Endodermal cell (in vitro differentiated cells): ENCODE measurements at regions not wholly inside any gene's neighbourhood (a gene's known extent, or its start where the extent isn't known, plus 50 kb on each side); places are given as distances from the start of the nearest gene placed in this dataset.

Experiments used
- DNase-seq: peaks from one replicate; pipeline ENCODE4 v3.0.0-alpha.2; 2017
- H3K27ac ChIP-seq: 2 replicates; pipeline ENCODE4 v1.5.1; 2013; ENCODE audit warnings: mild to moderate bottlenecking, low read depth, low read length, moderate library complexity
- H3K27me3 ChIP-seq: 2 replicates; pipeline ENCODE4 v1.6.1; 2013; ENCODE audit warnings: mild to moderate bottlenecking, low read length, moderate library complexity; ENCODE audit not compliant: insufficient read depth, control insufficient read depth, poor library complexity, severe bottlenecking
- H3K36me3 ChIP-seq: 2 replicates; pipeline ENCODE4 v1.7.0; 2013; ENCODE audit warnings: mild to moderate bottlenecking, low read length, moderate library complexity; ENCODE audit not compliant: control insufficient read depth, insufficient read depth
- H3K4me1 ChIP-seq: one replicate; pipeline ENCODE4 v1.7.0; 2013; ENCODE audit warnings: low read length; ENCODE audit not compliant: control insufficient read depth, insufficient read depth
- H3K4me3 ChIP-seq: 2 replicates; pipeline ENCODE4 v1.5.1; 2013; ENCODE audit warnings: mild to moderate bottlenecking, low read length, moderate library complexity
- H3K9ac ChIP-seq: 2 replicates; pipeline ENCODE4 v1.6.1; 2013; ENCODE audit warnings: mild to moderate bottlenecking, low read length, moderate library complexity; ENCODE audit not compliant: poor library complexity, severe bottlenecking; ENCODE audit errors: extremely low read depth
- H3K9me3 ChIP-seq: 2 replicates; pipeline ENCODE4 v1.6.1; 2013; ENCODE audit warnings: mild to moderate bottlenecking, low read length, moderate library complexity; ENCODE audit not compliant: control insufficient read depth
- H3K27ac Mint-ChIP-seq: 2 replicates; pipeline ENCODE4 v1.8.0; 2020; ENCODE audit warnings: mixed read lengths
- H3K27me3 Mint-ChIP-seq: 2 replicates; pipeline ENCODE4 v1.8.0; 2021; ENCODE audit warnings: mild to moderate bottlenecking, mixed read lengths; ENCODE audit not compliant: insufficient read depth
- H3K36me3 Mint-ChIP-seq: 2 replicates; pipeline ENCODE4 v1.8.0; 2020; ENCODE audit warnings: low read depth, mixed read lengths
- H3K4me1 Mint-ChIP-seq: 2 replicates; pipeline ENCODE4 v1.8.0; 2020; ENCODE audit warnings: mixed read lengths
- H3K4me3 Mint-ChIP-seq: 2 replicates; pipeline ENCODE4 v1.8.0; 2020; ENCODE audit warnings: mild to moderate bottlenecking, moderate library complexity, mixed read lengths
- H3K9me3 Mint-ChIP-seq: 2 replicates; pipeline ENCODE4 v1.8.0; 2020; ENCODE audit warnings: mild to moderate bottlenecking, mixed read lengths
- WGBS, 2 experiments: methylation state at CpG; one replicate each; pipeline versions ENCODE4 v1.1.5 to v1.1.7; 2013; ENCODE audit warnings: missing lambda C conversion rate in 2 of 2, mixed read lengths in 1 of 2; ENCODE audit not compliant: insufficient coverage in 1 of 2, insufficient read length in 1 of 2; 5-methylcytosine and 5-hydroxymethylcytosine counted together
- TF ChIP-seq, protein P1 (sequence below): fragments of 200-600 bp; sonication (generic); conservative IDR thresholded peaks from 2 replicates; pipeline ENCODE4 v1.5.0; 2021; ENCODE audit warnings: antibody characterized with exemption, mild to moderate bottlenecking

DNA sequence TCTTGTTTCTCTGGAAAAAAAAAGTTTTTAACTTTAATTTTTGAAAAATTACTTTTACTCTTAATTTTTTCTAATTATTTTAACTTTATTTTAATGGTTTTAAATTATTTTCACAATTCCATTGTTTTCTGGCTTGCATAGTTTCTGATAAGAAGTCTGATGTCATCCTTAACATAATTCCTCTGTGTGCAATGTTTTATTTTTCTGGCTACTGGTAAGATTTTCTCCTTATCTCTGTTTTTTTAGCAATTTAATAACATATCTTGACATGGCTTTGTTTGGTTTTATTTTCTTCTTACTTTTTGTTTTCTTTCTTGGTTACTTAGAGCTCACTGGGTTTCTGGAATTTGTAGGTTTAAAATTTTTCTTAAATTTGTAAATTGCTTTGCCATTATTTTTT is 114.8 kb downstream of the TBXT start:
- Histone ChIP-seq H3K36me3 (no peaks in the 10 kb centered on the region), H3K27me3 (no peaks in the 10 kb centered on the region), H3K27ac (no peak overlapping the region), H3K9me3 (peaks cover 28% of the 10 kb centered on the region), H3K4me3 (no peak overlapping the region), H3K9ac (no peak overlapping the region), H3K4me1 (no peaks in the 10 kb centered on the region)
- Mint-ChIP-seq H3K4me3 (no peak overlapping the region), H3K9me3 (peaks cover 23% of the 10 kb centered on the region), H3K4me1 (peaks cover 3% of the 10 kb centered on the region), H3K36me3 (no peaks in the 10 kb centered on the region), H3K27ac (no peak overlapping the region), H3K27me3 (peaks cover 5% of the 10 kb centered on the region)
- TF ChIP-seq, protein P1, sequence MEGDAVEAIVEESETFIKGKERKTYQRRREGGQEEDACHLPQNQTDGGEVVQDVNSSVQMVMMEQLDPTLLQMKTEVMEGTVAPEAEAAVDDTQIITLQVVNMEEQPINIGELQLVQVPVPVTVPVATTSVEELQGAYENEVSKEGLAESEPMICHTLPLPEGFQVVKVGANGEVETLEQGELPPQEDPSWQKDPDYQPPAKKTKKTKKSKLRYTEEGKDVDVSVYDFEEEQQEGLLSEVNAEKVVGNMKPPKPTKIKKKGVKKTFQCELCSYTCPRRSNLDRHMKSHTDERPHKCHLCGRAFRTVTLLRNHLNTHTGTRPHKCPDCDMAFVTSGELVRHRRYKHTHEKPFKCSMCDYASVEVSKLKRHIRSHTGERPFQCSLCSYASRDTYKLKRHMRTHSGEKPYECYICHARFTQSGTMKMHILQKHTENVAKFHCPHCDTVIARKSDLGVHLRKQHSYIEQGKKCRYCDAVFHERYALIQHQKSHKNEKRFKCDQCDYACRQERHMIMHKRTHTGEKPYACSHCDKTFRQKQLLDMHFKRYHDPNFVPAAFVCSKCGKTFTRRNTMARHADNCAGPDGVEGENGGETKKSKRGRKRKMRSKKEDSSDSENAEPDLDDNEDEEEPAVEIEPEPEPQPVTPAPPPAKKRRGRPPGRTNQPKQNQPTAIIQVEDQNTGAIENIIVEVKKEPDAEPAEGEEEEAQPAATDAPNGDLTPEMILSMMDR: no peak
- DNase-seq: no peak

- Mint-ChIP-seq H3K36me3 (no peaks in the 10 kb centered on the region), H3K27ac (no peak overlapping the region), H3K9me3 (peaks cover 23% of the 10 kb centered on the region), H3K27me3 (peaks cover 5% of the 10 kb centered on the region), H3K4me1 (no peaks in the 10 kb centered on the region), H3K4me3 (no peak overlapping the region)
- Histone ChIP-seq H3K9me3 (peaks cover 28% of the 10 kb centered on the region), H3K4me3 (no peak overlapping the region), H3K36me3 (no peaks in the 10 kb centered on the region), H3K9ac (no peak overlapping the region), H3K27ac (no peak overlapping the region), H3K4me1 (no peaks in the 10 kb centered on the region), H3K27me3 (no peaks in the 10 kb centered on the region)
- WGBS, 2 experiments: 35 to 39% methylated on average over 2 of the region's 4 CpGs
- TF ChIP-seq, protein P1: no peak
- DNase-seq: peak; percentile 70
Measured at GRCh38 chr6:166050559-166050958, 117.1 kb downstream of the TBXT start.

DNA sequence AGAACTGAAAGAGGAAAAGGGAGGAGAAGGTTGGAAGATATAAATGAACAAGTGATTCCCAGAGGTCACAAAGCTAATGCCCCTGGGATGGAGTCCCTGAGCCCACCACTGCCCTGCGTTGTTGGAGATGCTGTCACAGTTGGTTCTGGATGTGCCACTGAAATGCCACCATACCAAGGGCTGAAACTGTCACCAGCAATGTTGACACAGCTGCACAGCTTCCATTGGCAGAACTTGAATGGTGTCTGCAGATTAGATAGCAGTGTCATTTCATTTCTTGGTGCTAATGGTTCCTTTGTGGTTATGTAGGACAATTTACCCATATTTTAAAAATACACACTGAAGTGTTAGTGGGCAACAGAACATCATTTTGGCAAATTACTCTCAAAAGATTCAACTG is 120.7 kb downstream of the TBXT start:
- H3K9ac ChIP-seq: no peak overlapping the region
- H3K4me3 ChIP-seq: no peak overlapping the region
- H3K4me1 ChIP-seq: peaks cover under 1% of the 10 kb centered on the region
- no peaks in the 10 kb centered on the region for H3K4me1 Mint-ChIP-seq
- WGBS, 2 experiments: 97 to 100% methylated on average over 1 of the region's 1 CpG
- DNase-seq: no peak
- no peaks in the 10 kb centered on the region for H3K36me3 ChIP-seq
- H3K9me3 Mint-ChIP-seq: peaks cover 2% of the 10 kb centered on the region
- H3K27me3 ChIP-seq: no peaks in the 10 kb centered on the region
- TF ChIP-seq, protein P1: no peak
- H3K36me3 Mint-ChIP-seq: no peaks in the 10 kb centered on the region
- H3K27ac Mint-ChIP-seq: no peak overlapping the region
- H3K9me3 ChIP-seq: peaks cover 7% of the 10 kb centered on the region
- H3K4me3 Mint-ChIP-seq: no peak overlapping the region
- H3K27ac ChIP-seq: no peak overlapping the region
- H3K27me3 Mint-ChIP-seq: no peaks in the 10 kb centered on the region
